Fibroblast of skin of left biceps (primary cell): ENCODE measurements at regions not wholly inside any gene's neighbourhood (a gene's known extent, or its start where the extent isn't known, plus 50 kb on each side); places are given as distances from the start of the nearest gene placed in this dataset.
"Not testable (repeated sequence)": the region's sequence is repeated elsewhere in the genome, so short reads cannot be mapped to it uniquely, and the experiment has no call there.

Source experiments
- DNase-seq, 2 experiments: peaks; one replicate each; pipeline ENCODE4 v3.0.0-alpha.2; 2013; ENCODE audit warnings: low read depth in 2 of 2

DNA sequence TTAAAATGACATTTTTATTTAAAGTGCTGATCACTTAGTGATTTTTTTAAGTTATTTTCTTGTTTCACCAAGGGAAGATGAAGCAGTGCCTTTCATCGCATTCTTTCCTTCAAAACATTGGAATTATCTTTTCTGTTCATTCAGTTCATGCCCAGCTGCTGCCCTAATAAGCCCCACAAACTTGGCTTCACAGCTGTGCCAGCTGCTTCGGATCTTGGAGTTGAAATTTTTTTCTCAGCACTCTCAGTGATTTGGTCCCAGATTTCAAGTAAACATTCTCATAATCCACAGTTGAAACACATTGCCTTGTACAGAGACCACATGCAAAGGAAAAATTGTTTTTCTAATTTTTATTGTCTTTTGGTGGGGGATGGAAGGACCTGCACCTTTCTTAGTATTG is 353.3 kb upstream of the LRP1B start:
- DNase-seq = no peak

DNA sequence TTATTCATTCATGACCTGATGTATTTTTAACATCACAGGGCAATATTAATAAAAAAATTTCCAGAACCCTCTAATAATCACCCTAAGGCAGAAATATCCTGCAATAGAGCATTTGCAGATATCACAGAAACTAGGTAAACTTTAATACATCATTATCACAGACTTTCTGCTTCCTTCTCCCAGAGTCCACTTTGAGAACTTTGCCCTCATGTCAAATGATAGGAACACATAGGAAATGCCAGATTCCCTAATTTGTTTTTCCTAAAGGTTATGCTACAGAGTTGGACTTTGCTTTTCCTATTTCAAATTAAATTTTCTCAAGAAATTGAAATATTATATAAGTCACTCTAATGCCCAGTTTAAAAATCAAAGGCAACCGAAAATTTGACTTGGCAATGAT is 352.8 kb upstream of the LRP1B start:
- no peak for DNase-seq

GRCh38 chr2:142478206-142478605 is 347.4 kb upstream of the LRP1B start:
- no peak for DNase-seq

- DNase-seq = no peak
Measured at GRCh38 chr2:142472382-142472781, 341.6 kb upstream of the LRP1B start.

GRCh38 chr2:142467321-142467720 is 336.5 kb upstream of the LRP1B start:
- DNase-seq = no peak

GRCh38 chr2:142463047-142463446 is 332.2 kb upstream of the LRP1B start:
- no peak for DNase-seq

- no peak for DNase-seq
Measured at GRCh38 chr2:142462306-142462705, 331.5 kb upstream of the LRP1B start.

DNA sequence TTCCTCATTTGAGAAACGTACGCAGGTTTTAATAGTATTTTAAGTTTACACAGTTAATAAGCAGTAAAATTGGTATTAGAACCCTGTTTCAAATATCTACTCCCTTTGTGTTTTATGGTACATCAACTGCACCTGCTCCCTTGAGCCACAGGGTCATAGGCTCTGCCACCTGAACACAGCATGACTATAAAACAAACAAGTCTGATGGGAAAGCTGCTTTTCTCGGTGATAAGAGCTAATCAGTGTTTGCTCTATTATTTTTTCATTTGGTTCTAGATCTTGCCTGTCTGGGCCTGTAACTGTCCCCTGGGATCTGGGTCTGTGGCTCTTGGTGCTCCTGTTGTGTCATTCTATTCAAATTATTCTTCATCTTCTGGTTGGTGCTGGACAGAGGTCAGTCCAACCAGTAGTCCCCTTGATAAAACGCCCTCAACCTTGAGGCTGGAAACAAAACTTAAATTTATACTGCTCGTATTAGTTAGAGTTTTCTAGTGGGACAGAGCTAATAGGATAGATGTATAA is 314.8 kb upstream of the LRP1B start:
- DNase-seq = no peak

DNA sequence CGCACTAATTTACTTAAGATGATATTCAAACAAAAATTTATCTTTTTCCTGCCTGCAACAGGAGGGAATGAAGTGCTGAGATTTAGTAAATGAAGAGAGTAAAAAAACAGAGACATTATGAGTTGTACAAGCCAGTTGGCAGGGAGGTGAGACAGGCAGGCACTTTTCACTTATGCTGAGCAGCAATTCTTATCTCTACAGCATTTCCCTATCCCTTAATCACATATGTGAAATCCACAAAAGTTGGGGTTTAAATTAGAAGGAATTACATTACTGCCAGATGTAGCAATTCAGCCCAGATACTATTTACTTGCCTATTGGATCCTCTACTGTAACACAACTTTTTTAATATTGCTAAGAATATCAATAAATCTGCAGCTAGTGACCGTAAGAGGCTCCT is 314.2 kb upstream of the LRP1B start:
- no peak for DNase-seq

- no peak for DNase-seq
Measured at GRCh38 chr2:142435847-142436246, 305.0 kb upstream of the LRP1B start.

- DNase-seq = no peak
Measured at GRCh38 chr2:142426064-142426463, 295.2 kb upstream of the LRP1B start.

GRCh38 chr2:142425551-142425950 is 294.7 kb upstream of the LRP1B start:
- no peak for DNase-seq

- no peak for DNase-seq
Measured at GRCh38 chr2:142423603-142424002, 292.8 kb upstream of the LRP1B start.

- DNase-seq = no peak
Measured at GRCh38 chr2:142422769-142423168, 292.0 kb upstream of the LRP1B start.

- DNase-seq = no peak
Measured at GRCh38 chr2:142422041-142422440, 291.2 kb upstream of the LRP1B start.

DNA sequence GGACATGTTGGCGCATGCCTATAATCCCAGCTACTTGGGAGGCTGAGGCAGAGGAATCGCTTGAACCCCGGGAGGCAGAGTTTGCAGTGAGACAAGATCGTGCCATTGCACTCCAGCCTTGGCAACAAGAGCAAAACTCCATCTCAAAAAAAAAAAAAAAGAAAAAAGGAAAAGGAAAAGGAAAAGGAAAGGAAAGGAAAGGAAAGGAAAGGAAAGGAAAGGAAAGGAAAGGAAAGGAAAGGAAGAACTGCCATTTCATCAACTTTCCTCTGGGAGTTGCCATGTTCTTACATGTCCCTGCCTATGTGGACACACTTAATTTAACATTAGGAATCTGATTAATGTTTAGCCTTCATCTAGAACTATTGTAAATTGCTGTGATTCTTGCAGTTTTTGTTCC is 287.9 kb upstream of the LRP1B start:
- DNase-seq = not testable (repeated sequence)

- no peak for DNase-seq
Measured at GRCh38 chr2:142416996-142417395, 286.2 kb upstream of the LRP1B start.

DNA sequence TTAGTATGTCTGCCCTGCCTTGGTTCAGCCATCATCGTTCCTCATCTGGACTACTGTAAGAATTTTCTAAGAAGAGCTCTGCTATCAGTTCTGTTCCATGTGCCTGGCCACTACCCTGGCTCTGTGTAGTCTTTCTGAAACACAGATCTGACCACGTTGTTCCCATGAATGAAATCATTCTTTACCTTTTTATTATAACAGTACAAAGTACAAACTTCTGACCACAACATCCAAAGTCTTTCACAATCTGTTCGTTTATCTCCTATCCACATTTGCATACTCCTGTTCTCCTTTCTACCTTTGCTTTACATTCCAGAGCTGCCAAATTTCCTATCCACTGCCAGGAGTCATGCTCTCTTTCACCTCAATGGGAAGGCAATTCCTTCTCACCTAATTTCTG is 284.6 kb upstream of the LRP1B start:
- DNase-seq = no peak

DNA sequence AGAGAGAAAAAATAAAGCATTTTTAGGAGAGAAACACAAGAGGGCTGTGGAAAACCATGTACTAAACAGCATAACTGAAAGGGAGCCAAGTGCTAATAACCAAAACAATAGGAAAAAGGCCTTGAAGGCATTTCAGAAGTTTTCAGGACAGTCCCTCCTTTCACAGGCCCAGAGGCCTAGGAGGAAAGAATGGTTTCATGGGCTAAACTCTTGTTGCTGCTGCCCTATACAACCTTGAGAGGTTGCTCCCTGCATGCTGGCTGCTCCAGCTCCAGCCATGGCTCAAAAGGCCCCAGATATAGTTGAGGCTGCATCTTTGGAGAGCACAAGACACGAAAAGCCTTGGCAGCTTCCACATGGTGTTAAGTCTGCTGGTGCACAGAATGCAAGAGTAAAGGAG is 267.4 kb upstream of the LRP1B start:
- DNase-seq = no peak

DNA sequence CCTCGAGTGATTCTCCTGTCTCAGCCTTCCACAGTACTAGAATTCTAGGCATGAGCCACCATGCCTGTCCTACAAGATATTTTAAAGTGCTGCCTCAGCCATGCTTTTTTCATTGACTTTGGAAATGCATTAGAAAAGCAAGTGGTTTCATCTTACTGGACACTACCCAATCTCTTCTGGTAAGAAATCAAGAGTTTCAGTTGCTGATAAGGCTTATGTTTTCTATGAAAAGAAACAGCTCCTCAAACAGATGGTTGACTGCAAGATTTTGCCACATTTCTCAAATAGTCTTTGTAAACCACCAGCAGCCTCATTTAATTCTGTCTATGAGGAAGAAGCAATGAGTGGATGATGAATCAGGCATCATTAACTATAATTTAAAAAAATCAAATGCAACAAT is 264.5 kb upstream of the LRP1B start:
- no peak for DNase-seq

GRCh38 chr2:142380372-142380771 is 249.6 kb upstream of the LRP1B start:
- no peak for DNase-seq

DNA sequence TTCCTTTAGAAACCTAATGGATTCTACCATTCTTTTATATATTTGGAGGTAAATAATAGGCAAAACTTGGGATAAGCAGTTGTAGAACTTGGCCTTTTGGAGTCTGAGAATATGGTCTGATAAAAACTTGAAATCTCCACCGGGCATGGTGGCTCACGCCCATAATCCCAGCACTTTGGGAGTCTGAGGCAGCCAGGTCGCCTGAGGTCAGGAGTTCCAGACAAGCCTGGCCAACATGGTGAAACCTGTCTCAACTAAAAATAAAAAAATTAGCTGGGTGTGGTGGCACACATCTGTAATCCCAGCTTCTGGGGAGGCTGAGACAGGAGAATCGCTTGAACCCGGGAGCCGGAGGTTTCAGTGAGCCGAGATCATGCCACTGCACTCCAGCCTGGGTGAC is 231.3 kb upstream of the LRP1B start:
- not testable (repeated sequence) for DNase-seq

DNA sequence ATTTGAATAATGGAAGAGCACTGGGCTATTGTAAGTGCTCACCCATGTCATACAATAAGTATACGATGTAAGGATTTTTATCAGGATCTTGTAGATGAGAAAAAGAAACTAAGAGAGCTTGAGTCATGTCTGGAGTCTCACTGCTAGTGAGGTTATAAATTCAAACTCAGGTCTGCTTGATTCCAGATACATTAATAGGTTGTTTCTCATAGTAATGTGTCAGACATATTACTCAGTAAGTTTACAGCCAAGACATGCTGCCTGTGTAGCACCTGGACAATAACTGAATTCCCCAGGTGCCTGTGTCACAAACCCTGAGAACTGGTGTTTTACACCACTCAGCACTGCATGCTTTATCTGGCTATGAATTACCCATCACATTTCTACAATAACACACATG is 216.9 kb upstream of the LRP1B start:
- DNase-seq = no peak

- DNase-seq = no peak
Measured at GRCh38 chr2:142339261-142339660, 208.4 kb upstream of the LRP1B start.

- no peak for DNase-seq
Measured at GRCh38 chr2:142332196-142332595, 201.4 kb upstream of the LRP1B start.
